SK-N-SH treated with all-trans-retinoic acid at 6 μM for 48 hours (cell line): ENCODE measurements at regions not wholly inside any gene's neighbourhood (a gene's known extent, or its start where the extent isn't known, plus 50 kb on each side); places are given as distances from the start of the nearest gene placed in this dataset.
"Not testable (repeated sequence)": the region's sequence is repeated elsewhere in the genome, so short reads cannot be mapped to it uniquely, and the experiment has no call there.

Experiments used
- ATAC-seq: fragments of 200-7000 bp; cut with Tn5 transposase; 3 replicates; pipeline ENCODE4 v1.9.1; 2020; ENCODE audit warnings: mild to moderate bottlenecking, moderate library complexity
- ARNTL ChIP-seq: fragments of 450-650 bp; formaldehyde crosslinking; IDR thresholded peaks from 2 replicates; pipeline ENCODE4 v1.5.0; 2020; ENCODE audit warnings: low read depth, mild to moderate bottlenecking, moderate library complexity, borderline replicate concordance
- BACH2 ChIP-seq: fragments of 250-450 bp; sonication (Bioruptor Pico); IDR thresholded peaks from 2 replicates; pipeline ENCODE4 v1.9.0; 2021; ENCODE audit warnings: mild to moderate bottlenecking, borderline replicate concordance
- CSRNP3 ChIP-seq: fragments of 250-450 bp; sonication (Bioruptor Pico); IDR thresholded peaks from 2 replicates; pipeline ENCODE4 v1.5.1; 2021; ENCODE audit warnings: mild to moderate bottlenecking, moderate library complexity
- GLIS3 ChIP-seq: fragments of 250-450 bp; sonication (Bioruptor Pico); IDR thresholded peaks from 2 replicates; pipeline ENCODE4 v1.5.0; 2020; ENCODE audit warnings: mild to moderate bottlenecking, moderate library complexity
- ISL1 ChIP-seq: fragments of 250-450 bp; sonication (Bioruptor Pico); IDR thresholded peaks from 2 replicates; pipeline ENCODE4 v2.1.2; 2022; ENCODE audit warnings: mild to moderate bottlenecking, moderate library complexity
- OSR1 ChIP-seq: fragments of 250-450 bp; sonication (Bioruptor Pico); IDR thresholded peaks from 2 replicates; pipeline ENCODE4 v1.8.0; 2022; ENCODE audit warnings: moderate library complexity, mild to moderate bottlenecking, inconsistent platforms
- PPARA ChIP-seq: fragments of 250-450 bp; sonication (Bioruptor Pico); IDR thresholded peaks from 2 replicates; pipeline ENCODE4 v1.5.0; 2020; ENCODE audit warnings: mild to moderate bottlenecking, borderline replicate concordance
- RARB ChIP-seq: fragments of 250-450 bp; sonication (Bioruptor Pico); IDR thresholded peaks from 2 replicates; pipeline ENCODE4 v1.8.0; 2021; ENCODE audit warnings: mild to moderate bottlenecking, moderate library complexity
- TCF4 ChIP-seq: fragments of 250-450 bp; sonication (Bioruptor Pico); IDR thresholded peaks from 2 replicates; pipeline ENCODE4 v1.8.0; 2021; ENCODE audit warnings: mild to moderate bottlenecking, moderate library complexity, borderline replicate concordance
- TOX ChIP-seq: fragments of 250-450 bp; sonication (Bioruptor Pico); IDR thresholded peaks from 2 replicates; pipeline ENCODE4 v1.8.0; 2021; ENCODE audit warnings: mild to moderate bottlenecking, moderate library complexity, borderline replicate concordance
- ZC3H10 ChIP-seq: fragments of 250-450 bp; sonication (Bioruptor Pico); IDR thresholded peaks from 2 replicates; pipeline ENCODE4 v1.5.1; 2021; ENCODE audit warnings: mild to moderate bottlenecking, moderate library complexity
- ZFP3 ChIP-seq: fragments of 250-450 bp; sonication (Bioruptor Pico); IDR thresholded peaks from 2 replicates; pipeline ENCODE4 v1.5.0; 2020; ENCODE audit warnings: mild to moderate bottlenecking, moderate library complexity
- ZFP30 ChIP-seq: fragments of 450-650 bp; formaldehyde crosslinking; IDR thresholded peaks from 2 replicates; pipeline ENCODE4 v1.5.0; 2022; ENCODE audit warnings: mild to moderate bottlenecking, moderate library complexity
- ZNF565 ChIP-seq: fragments of 450-650 bp; formaldehyde crosslinking; conservative IDR thresholded peaks from 2 replicates; pipeline ENCODE4 v1.5.0; 2020; ENCODE audit warnings: low read depth, mild to moderate bottlenecking, moderate library complexity
- ZNF70 ChIP-seq: fragments of 450-650 bp; formaldehyde crosslinking; IDR thresholded peaks from 2 replicates; pipeline ENCODE4 v1.5.0; 2020; ENCODE audit warnings: mild to moderate bottlenecking, moderate library complexity
- ZNF8 ChIP-seq: fragments of 450-650 bp; formaldehyde crosslinking; IDR thresholded peaks from 2 replicates; pipeline ENCODE4 v1.5.0; 2020; ENCODE audit warnings: mild to moderate bottlenecking, moderate library complexity
- TF ChIP-seq, protein P1 (sequence below): fragments of 250-450 bp; sonication (Bioruptor Pico); IDR thresholded peaks from 2 replicates; pipeline ENCODE4 v1.5.0; 2020; ENCODE audit warnings: mild to moderate bottlenecking, moderate library complexity
- TF ChIP-seq, protein P2 (sequence below): fragments of 250-450 bp; sonication (Bioruptor Pico); IDR thresholded peaks from 2 replicates; pipeline ENCODE4 v1.5.1; 2020; ENCODE audit warnings: low read depth, mild to moderate bottlenecking, moderate library complexity

DNA sequence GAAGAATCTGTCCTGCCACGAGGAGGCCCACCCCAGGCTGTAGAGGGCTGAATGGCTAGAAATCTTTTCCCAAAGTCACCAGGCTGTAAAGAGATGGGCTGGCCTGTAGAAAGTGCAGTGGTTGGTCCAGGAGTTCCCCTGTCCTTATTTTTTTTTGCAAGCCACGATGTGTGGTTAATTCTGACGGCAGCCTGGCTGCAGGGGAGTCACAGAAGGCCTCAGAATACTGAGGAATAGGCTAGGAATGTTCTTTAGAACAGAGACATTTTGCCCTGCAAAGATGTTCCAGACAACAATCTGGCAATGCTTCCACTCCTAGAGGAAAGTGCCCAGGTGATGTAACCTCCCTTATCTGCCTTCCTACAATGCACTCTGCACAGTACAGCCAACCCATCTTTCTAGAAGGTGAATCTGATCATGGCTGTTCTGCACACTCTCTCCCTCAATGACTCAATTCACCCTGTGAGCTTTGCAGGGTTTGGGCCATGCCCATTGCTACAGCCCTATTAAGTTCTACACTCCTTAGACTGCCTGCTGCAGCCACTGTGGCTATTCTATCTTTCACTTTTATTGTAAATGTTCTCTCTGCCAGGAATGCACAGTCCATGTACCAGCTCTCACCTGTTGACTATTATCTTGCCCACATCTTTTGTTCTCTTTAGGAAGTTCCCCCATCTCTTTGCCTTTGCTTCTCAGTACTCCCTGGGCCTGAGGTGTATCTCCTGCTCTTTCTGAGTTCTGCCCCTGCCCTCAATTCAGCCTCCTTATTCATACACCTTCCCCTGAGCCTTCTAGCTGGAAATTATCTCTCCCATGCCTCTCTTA lies 377.8 kb upstream of the CLINT1 start:
- ATAC-seq: no peak
- TF ChIP-seq BACH2: no peak
- no peak for TF ChIP-seq ZFP3
- no peak for TF ChIP-seq ARNTL (CRISPR knock-in tag)
- TF ChIP-seq, protein P1, sequence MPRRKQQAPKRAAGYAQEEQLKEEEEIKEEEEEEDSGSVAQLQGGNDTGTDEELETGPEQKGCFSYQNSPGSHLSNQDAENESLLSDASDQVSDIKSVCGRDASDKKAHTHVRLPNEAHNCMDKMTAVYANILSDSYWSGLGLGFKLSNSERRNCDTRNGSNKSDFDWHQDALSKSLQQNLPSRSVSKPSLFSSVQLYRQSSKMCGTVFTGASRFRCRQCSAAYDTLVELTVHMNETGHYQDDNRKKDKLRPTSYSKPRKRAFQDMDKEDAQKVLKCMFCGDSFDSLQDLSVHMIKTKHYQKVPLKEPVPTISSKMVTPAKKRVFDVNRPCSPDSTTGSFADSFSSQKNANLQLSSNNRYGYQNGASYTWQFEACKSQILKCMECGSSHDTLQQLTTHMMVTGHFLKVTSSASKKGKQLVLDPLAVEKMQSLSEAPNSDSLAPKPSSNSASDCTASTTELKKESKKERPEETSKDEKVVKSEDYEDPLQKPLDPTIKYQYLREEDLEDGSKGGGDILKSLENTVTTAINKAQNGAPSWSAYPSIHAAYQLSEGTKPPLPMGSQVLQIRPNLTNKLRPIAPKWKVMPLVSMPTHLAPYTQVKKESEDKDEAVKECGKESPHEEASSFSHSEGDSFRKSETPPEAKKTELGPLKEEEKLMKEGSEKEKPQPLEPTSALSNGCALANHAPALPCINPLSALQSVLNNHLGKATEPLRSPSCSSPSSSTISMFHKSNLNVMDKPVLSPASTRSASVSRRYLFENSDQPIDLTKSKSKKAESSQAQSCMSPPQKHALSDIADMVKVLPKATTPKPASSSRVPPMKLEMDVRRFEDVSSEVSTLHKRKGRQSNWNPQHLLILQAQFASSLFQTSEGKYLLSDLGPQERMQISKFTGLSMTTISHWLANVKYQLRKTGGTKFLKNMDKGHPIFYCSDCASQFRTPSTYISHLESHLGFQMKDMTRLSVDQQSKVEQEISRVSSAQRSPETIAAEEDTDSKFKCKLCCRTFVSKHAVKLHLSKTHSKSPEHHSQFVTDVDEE (CRISPR knock-in tag): no peak
- TF ChIP-seq, all 23 proteins: peak for 0

DNA sequence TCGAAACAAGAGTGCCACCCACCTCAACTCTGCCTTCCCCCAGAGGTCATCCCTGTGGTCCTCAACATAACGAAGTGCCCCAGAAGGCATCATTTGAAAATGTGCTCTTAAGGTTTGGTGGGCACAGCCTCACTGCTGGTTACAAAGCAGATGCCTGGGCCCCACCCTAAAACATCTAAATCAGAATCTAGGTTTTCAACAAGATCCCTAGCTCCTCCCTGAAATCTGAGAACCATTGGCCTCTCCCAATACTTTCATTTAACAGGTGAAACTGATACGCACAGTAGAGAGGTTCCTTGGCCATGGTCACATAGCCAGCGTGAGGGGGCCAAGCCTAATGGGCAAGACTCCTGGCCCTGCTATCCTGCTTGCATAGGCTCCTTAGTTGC lies 376.2 kb upstream of the CLINT1 start:
- no peak for TF ChIP-seq TOX (CRISPR knock-in tag)
- ATAC-seq: no peak

DNA sequence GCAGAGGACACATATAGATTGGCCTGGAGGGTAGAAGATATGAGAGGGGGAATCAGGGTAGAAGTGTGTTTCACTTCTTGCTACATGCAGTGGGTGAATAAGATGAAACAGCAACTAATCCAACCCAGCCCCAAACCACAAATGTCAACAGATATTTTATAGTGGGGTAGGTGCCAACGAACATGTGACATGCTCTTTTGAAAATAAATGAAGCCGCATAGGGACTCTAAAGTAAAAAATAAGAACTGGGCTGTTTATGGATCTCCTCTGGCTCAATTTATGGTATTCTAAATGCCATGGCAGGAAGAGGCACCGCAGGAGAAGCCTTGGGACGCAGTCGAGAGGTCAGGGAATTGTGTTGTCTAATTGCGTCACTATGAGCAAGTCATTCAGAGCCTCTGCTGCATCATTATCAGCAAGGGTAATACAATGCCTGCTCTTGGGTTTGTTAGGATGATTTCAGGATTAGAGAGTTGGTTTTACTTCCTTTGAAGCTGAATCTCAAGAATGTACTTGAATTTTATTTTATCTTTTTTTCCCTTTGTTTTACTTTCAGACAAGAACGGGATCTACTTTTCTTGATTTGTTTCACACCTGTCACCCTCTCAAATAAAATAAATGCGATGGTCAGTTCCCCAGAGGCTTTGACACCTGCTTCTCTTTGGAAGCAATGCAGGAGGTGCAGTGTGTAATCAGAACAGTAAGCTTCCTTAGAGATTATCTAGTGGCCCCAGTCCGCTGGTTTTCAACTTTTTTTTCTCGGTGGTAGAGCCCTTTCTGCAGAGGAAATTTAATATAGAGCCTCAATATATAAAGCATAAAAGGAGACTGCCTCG lies 375.6 kb upstream of the CLINT1 start:
- TF ChIP-seq, protein P1 (CRISPR knock-in tag): no peak
- no peak for TF ChIP-seq BACH2
- TF ChIP-seq, all 23 proteins: peak for 0
- no peak for ATAC-seq

DNA sequence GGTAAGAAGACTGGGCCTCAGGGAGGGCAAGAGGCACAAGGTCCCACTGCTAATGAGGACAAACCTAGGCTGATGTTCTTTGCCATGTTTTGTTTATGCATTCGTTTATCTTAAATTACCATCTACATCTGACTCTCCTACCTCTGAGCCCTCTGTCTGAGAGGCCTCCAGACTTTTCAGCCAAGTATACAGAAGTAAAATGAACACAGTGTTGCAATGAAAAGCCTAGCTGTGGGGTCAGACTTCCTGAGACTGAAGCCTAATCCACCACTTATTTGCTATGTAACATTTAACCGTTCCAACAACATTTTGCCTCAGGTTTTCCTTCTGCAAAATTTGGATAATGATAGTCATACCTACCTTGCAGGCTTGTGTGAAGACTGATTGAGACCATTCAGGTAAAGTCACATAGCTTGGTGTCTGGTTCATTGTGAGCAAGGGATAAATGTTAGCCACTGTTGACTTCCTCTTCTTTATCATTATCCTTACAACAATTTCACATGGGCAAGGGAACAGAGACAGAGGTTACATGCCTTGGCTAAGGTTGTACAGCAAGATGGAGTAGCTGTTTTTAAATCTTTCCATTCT lies 374.9 kb upstream of the CLINT1 start:
- TF ChIP-seq ZNF70 (CRISPR knock-in tag): no peak
- no peak for TF ChIP-seq GLIS3 (CRISPR knock-in tag)
- no peak for TF ChIP-seq ISL1 (CRISPR knock-in tag)
- TF ChIP-seq TOX (CRISPR knock-in tag): no peak
- TF ChIP-seq, protein P2, sequence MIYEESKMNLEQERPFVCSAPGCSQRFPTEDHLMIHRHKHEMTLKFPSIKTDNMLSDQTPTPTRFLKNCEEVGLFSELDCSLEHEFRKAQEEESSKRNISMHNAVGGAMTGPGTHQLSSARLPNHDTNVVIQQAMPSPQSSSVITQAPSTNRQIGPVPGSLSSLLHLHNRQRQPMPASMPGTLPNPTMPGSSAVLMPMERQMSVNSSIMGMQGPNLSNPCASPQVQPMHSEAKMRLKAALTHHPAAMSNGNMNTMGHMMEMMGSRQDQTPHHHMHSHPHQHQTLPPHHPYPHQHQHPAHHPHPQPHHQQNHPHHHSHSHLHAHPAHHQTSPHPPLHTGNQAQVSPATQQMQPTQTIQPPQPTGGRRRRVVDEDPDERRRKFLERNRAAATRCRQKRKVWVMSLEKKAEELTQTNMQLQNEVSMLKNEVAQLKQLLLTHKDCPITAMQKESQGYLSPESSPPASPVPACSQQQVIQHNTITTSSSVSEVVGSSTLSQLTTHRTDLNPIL (CRISPR knock-in tag): no peak
- TF ChIP-seq ZNF565: no peak
- no peak for TF ChIP-seq OSR1 (CRISPR knock-in tag)
- TF ChIP-seq TCF4: no peak
- TF ChIP-seq, protein P1 (CRISPR knock-in tag): no peak
- no peak for TF ChIP-seq ZC3H10 (CRISPR knock-in tag)
- TF ChIP-seq ARNTL (CRISPR knock-in tag): no peak
- no peak for TF ChIP-seq RARB
- no peak for TF ChIP-seq ZFP30
- no peak for TF ChIP-seq ZNF8 (CRISPR knock-in tag)
- TF ChIP-seq PPARA (CRISPR knock-in tag): no peak
- no peak for TF ChIP-seq CSRNP3 (CRISPR knock-in tag)
- ATAC-seq: no peak

DNA sequence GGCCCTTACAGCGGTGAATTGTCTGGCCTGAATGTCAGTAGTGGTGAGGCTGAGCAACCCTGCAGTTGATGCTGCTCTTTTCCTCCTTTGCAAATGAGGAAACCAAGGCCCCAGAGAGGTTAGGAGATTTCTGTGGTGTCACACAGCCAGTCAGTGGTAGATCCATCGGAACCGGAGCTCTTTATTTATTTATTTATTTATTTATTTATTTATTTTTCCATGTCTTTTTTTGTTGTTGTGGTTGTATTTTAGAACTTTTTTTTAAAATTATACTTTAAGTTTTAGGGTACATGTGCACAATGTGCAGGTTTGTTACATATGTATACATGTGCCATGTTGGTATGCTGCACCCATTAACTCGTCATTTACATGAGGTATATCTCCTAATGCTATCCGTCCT lies 368.4 kb upstream of the CLINT1 start:
- ATAC-seq: not testable (repeated sequence)
